ENCODE measurements at regions not wholly inside any gene's neighbourhood (a gene's known extent, or its start where the extent isn't known, plus 50 kb on each side); places are given as distances from the start of the nearest gene placed in this dataset.

DNA sequence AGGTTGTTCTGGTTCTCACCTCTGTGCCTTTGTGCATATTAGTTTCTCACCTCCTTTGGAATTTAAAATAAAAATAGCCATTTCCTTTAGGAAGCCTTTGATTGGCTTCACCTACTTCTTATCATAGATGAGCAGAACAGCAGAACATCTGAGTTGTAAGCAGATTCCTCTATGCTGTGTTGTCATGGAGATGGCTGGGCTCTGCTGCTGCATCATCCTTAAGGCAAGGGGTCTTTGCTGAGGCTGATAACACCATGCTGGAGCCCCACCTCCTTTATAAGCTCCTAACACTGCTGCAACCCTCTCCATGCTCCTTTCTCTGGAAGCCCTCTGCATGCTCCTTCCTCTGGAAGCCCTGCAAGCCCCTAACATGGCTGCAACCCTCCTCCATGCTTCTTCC lies 276.5 kb upstream of the TCF21 start:
- Mint-ChIP-seq H3K27me3 (peaks cover 0 to 6% of the 10 kb centered on the region in 2 donors), H3K4me3 (no peak overlapping the region), H3K27ac (no peak overlapping the region), H3K36me3 (no peaks in the 10 kb centered on the region), H3K4me1 (no peaks in the 10 kb centered on the region), H3K9me3 (peaks cover 4 to 5% of the 10 kb centered on the region in 2 donors)
- DNase-seq (no peak), ATAC-seq (replicated peaks) (no peak)

DNA sequence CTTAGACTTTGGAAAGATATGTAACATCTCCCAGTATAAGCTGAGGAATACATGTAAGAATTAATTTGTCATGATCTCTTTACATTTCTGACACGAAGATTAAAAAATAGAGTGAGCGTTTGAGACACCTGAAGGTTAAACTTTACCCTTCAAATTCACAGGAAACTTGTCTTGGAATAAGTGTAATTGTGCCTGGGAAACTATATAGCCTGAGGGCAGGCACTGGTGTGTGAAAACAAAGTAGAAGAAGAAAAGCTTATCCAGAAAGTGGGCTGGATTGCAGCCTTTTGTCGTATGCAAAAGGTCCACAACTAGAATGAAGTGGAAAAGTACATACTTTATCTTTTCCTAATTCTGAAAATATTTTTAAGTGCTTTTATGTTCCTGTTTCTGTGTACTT lies 275.7 kb upstream of the TCF21 start:
- Mint-ChIP-seq H3K27ac (no peak overlapping the region), H3K9me3 (peaks cover 4 to 7% of the 10 kb centered on the region in 2 donors), H3K4me3 (no peak overlapping the region), H3K4me1 (no peaks in the 10 kb centered on the region), H3K36me3 (no peaks in the 10 kb centered on the region), H3K27me3 (peaks cover 0 to 6% of the 10 kb centered on the region in 2 donors)
- DNase-seq (no peak), ATAC-seq (replicated peaks) (no peak)

DNA sequence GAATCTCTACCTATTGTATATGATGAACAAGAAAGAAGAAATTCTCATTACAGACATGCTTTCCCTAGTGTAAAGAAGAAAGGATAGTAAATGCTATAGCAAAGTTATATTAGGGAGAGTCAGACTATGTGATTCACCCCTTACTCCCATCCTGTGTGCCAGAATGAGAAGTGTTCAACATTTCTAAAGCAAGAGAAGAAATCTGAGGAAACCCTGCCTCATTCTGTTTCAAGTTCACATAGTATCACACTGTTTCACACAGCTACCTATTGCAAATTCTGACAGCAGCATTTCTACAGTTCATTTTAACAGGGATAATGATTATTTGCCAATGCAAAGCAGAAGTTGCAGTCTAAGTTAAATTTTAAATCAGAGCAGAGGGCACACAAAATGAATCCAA lies 267.2 kb upstream of the TCF21 start:
- ATAC-seq (replicated peaks) (no peak), DNase-seq (no peak)
- Mint-ChIP-seq H3K9me3 (peaks cover 3 to 7% of the 10 kb centered on the region in 2 donors), H3K27ac (no peak overlapping the region), H3K4me1 (no peaks in the 10 kb centered on the region), H3K4me3 (no peak overlapping the region), H3K27me3 (no peaks in the 10 kb centered on the region), H3K36me3 (no peaks in the 10 kb centered on the region)

DNA sequence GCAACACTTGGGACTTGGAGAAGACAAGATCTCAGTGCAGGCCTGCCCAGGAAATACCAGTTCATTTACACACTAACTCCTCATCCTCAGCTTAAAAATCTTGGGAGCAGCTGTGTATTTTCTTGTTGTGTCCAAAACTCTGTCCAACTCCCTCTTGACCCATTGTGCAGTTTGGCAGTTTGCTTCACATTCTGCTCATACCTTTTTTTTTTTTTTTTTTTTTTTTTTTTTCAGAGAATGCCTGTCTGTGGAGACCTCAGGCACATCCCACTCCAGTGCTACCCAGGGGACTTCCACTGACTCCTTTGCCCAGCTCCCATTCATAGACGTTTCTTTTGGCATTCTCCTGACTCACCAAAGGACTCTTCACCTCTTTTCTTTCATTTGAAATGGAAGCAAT lies 265.8 kb upstream of the TCF21 start:
- peaks cover 0 to 3% of the 10 kb centered on the region in 2 donors for H3K9me3 Mint-ChIP-seq
- no peak for DNase-seq
- H3K4me3 Mint-ChIP-seq, result no peak overlapping the region
- no peak overlapping the region for H3K27ac Mint-ChIP-seq
- H3K36me3 Mint-ChIP-seq, result no peaks in the 10 kb centered on the region
- no peak for ATAC-seq (replicated peaks)
- H3K27me3 Mint-ChIP-seq, result no peaks in the 10 kb centered on the region
- H3K4me1 Mint-ChIP-seq, result no peaks in the 10 kb centered on the region

DNA sequence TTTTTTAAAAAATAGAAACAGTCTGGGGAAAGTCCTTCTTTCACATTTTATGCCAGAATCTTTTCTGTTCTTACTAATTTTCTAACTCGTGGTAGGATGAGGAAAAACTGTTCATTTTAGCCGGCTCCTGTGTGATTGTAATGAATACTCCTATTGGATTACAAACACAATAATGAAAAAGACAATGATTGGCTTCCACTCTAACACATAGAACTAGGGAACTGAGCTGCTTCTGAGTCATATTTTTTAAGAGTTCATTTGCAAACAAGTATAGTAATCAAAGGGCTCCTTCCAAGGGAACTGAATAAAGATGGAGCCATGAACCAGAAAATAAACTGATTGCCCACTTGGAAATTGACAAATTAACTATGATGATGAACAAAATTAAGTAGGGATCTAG lies 265.3 kb upstream of the TCF21 start:
- ATAC-seq (replicated peaks), result no peak
- no peak for DNase-seq
- H3K27me3 Mint-ChIP-seq, result no peaks in the 10 kb centered on the region
- H3K27ac Mint-ChIP-seq, result no peak overlapping the region
- no peaks in the 10 kb centered on the region for H3K4me1 Mint-ChIP-seq
- H3K4me3 Mint-ChIP-seq, result no peak overlapping the region
- H3K36me3 Mint-ChIP-seq, result no peaks in the 10 kb centered on the region
- peaks cover 0 to 3% of the 10 kb centered on the region in 2 donors for H3K9me3 Mint-ChIP-seq

DNA sequence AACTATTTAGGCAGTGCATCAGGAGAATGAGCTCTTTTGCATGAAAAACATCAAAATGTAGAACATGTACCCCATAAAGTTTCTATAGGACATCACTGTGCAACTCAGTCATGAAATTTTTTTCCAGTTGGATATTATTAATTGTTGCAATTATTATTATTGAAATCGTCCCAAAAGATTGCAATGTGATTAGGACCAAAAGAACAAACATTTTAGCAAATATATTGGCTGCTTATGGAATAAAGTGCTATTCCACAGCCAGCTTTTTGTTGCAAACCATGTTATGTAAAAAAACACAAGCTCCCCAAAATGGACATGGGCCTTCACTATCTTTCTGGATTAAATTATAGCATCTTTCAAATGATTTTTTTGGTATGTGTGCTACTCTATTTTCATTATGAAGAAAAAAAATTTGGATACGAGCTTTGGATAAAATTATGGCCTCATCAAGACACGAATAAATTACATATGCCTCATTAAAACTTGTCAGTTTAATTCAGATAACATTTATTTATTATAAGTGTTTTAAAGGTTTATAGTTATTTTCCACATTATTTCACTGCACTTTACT lies 262.7 kb upstream of the TCF21 start:
- DNase-seq (no peak), ATAC-seq (replicated peaks) (no peak)
- Mint-ChIP-seq H3K36me3 (no peaks in the 10 kb centered on the region), H3K27me3 (no peaks in the 10 kb centered on the region), H3K4me3 (no peak overlapping the region), H3K27ac (no peak overlapping the region), H3K9me3 (no peaks in the 10 kb centered on the region), H3K4me1 (no peaks in the 10 kb centered on the region)

DNA sequence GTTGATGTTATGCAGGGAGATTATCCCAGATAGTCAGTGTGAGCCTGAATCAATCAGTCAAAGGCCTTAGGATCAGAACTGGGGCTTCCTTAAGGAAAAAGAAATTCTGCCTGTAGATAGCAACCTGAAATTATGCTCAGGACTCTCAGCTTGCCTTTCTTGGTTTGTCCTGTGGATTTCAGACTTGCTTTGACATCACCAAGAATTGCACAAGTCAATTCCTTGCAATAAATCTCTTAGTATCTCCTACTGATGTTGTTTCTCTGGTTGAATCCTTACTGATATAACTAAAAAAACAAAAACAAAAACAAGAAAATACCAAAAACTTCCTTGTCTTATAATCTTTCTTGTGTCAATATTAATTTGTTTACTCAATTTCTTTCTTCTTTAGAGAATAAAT lies 258.9 kb upstream of the TCF21 start:
- Mint-ChIP-seq H3K27me3 (no peaks in the 10 kb centered on the region), H3K27ac (no peak overlapping the region), H3K4me3 (no peak overlapping the region), H3K9me3 (no peaks in the 10 kb centered on the region), H3K4me1 (no peaks in the 10 kb centered on the region), H3K36me3 (no peaks in the 10 kb centered on the region)
- DNase-seq (no peak), ATAC-seq (replicated peaks) (no peak)

DNA sequence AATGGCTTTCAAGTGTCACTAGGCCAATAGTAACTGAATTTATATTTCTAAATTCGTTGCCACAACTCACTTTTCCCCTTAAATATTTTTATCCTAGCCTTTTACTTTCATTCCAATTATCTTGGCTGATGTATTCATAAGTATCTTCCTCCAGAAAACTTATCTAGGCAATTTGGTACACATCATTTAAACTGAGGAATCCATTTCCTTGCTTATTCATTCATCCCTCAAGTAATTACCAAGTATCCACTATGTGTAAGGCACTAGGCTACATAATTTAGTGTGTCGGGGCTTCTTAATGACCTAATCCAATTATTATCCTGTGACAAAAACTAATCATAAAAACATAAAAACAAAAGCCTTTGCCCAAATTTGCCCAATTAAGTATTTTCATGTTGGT lies 258.3 kb upstream of the TCF21 start:
- DNase-seq (no peak), ATAC-seq (replicated peaks) (no peak)
- no peak overlapping the region for H3K27ac Mint-ChIP-seq
- H3K4me3 Mint-ChIP-seq, result no peak overlapping the region
- no peaks in the 10 kb centered on the region for H3K36me3 Mint-ChIP-seq
- no peaks in the 10 kb centered on the region for H3K4me1 Mint-ChIP-seq
- no peaks in the 10 kb centered on the region for H3K9me3 Mint-ChIP-seq
- no peaks in the 10 kb centered on the region for H3K27me3 Mint-ChIP-seq

DNA sequence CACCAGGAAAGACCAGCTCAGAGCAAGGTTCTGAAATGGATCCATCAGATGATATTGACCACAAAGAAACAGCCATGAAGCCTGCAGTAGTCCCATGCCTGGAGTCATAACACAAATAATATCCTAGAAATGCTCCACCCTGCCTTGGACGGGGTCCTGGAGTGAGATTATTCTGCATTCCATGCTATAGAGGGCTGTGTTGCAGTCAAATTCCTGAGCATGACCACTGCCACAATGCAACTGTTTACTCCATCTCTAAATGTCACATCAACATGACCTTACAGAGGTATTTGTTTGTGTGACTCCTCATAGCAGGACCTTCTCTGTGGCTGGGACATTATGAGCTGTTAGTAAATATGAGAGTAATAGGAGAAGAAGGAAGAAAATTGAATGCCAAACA lies 257.5 kb upstream of the TCF21 start:
- H3K4me1 Mint-ChIP-seq, result no peaks in the 10 kb centered on the region
- no peak for DNase-seq
- no peak overlapping the region for H3K27ac Mint-ChIP-seq

DNA sequence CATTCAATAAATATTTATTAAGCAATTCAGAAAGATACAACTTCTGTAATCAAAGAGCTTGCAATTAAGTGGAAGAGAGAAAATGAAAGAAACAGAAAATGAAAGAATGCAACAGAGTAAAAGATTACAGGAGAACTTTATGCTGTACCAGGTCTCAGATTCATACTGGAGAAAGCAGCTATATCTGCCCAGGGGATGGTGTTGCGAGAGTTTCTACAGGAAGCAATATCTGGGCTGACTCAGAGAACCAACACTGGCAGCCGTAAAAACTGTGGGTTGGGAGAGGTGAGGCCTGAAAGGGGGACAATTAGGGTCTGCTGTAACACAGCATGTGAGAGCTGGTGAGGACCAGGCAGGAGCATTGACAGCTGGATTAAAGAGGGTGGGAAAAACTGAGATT lies 256.7 kb upstream of the TCF21 start:
- Mint-ChIP-seq H3K4me3 (no peak overlapping the region), H3K9me3 (no peaks in the 10 kb centered on the region), H3K4me1 (no peaks in the 10 kb centered on the region), H3K27ac (no peak overlapping the region), H3K27me3 (no peaks in the 10 kb centered on the region), H3K36me3 (no peaks in the 10 kb centered on the region)
- ATAC-seq (replicated peaks), result no peak
- no peak for DNase-seq

More for the DNA sequence above, 257.5 kb upstream of the TCF21 start:
- H3K4me3 Mint-ChIP-seq, result no peak overlapping the region
- no peaks in the 10 kb centered on the region for H3K9me3 Mint-ChIP-seq
- ATAC-seq (replicated peaks), result no peak
- H3K27me3 Mint-ChIP-seq, result no peaks in the 10 kb centered on the region
- no peaks in the 10 kb centered on the region for H3K36me3 Mint-ChIP-seq

DNA sequence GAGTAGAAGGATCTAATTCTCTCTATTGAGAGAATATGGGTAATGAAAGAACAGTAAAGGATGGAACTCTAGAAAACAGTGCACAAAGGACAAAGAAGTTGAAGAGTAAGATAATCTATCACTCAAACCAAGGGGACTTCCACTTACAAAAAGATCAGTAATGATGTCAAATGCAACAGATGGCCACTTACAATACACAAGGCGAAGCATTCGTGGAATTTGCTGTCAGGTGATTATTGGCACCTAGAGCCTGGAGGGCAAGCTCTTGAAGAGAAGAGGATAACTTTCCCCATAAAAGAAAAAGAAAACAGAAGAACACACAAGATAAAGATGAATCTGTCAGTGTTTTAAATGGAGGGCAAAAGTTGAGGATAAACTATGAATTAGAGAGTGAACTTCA lies 256.0 kb upstream of the TCF21 start:
- Mint-ChIP-seq H3K27me3 (no peaks in the 10 kb centered on the region), H3K4me3 (no peak overlapping the region), H3K4me1 (no peaks in the 10 kb centered on the region), H3K9me3 (no peaks in the 10 kb centered on the region), H3K36me3 (no peaks in the 10 kb centered on the region), H3K27ac (no peak overlapping the region)
- no peak for ATAC-seq (replicated peaks)
- no peak for DNase-seq

DNA sequence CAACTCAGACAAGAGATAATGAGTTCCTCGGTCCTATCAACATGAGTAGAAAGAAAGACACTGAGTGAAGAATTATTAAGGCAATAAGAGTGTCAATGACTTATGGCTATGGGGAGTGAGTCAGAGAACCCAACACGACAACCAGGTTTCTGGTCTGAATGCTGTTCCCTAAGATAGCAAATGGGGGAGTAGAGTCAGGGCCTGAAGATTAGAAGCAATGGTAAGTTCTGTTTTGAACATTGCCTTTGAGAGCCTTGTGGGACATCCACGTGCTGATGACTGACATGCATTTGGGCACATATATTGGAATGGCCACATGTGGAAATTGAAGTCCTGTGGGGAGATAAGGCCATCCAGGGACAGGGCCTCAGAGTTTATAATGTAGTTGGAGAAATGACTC lies 254.4 kb upstream of the TCF21 start:
- H3K36me3 Mint-ChIP-seq, result no peaks in the 10 kb centered on the region

DNA sequence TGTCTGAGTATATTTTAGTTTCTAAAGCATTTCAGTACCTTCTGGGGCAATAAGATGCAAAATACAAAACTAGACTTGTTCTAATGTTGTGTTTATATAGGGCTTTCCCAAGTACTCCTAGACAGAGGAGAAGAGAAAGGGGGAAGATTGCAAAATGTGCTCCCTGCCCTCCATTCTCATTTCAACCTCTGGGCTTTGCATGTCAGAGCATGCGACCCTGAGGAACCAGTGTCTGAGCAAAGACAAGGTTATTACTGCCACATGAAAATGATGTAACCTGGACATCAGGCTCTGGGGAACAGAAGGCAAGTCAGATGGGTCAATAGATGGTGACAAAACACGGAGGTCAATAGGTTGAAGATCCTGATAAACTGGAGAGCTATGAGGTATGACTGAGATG lies 253.5 kb upstream of the TCF21 start:
- DNase-seq (no peak), ATAC-seq (replicated peaks) (no peak)
- Mint-ChIP-seq H3K4me3 (no peak overlapping the region), H3K4me1 (no peaks in the 10 kb centered on the region), H3K9me3 (peaks cover 6 to 7% of the 10 kb centered on the region in 2 donors), H3K36me3 (no peaks in the 10 kb centered on the region), H3K27ac (no peak overlapping the region), H3K27me3 (no peaks in the 10 kb centered on the region)

More for the DNA sequence above, 254.4 kb upstream of the TCF21 start:
- Mint-ChIP-seq H3K4me1 (no peaks in the 10 kb centered on the region), H3K4me3 (no peak overlapping the region), H3K9me3 (peaks cover 3 to 7% of the 10 kb centered on the region in 2 donors), H3K27ac (no peak overlapping the region), H3K27me3 (no peaks in the 10 kb centered on the region)
- ATAC-seq (replicated peaks), result no peak
- DNase-seq, result no peak

DNA sequence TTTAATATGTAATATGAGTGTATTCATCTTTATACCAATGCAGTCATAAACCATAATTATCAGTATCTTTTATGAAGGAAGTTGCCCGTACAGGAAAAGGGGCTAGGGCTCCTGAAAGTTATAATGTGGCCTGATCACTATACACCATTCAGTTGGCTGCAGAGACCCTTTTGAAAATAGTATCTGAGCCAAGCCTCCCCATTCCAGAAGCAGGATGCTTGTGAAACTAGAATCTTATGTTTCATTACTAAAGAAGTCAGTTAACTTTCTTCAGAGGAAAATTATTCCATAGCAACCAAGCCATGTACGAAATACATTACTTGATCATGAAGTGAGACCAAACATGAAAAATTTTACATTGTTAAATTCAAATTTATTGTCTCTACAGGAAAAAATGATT lies 251.5 kb upstream of the TCF21 start:
- Mint-ChIP-seq H3K4me3 (no peak overlapping the region), H3K4me1 (no peaks in the 10 kb centered on the region), H3K9me3 (peaks cover 6 to 7% of the 10 kb centered on the region in 2 donors), H3K27ac (no peak overlapping the region), H3K27me3 (no peaks in the 10 kb centered on the region), H3K36me3 (no peaks in the 10 kb centered on the region)
- DNase-seq (no peak), ATAC-seq (replicated peaks) (no peak)

DNA sequence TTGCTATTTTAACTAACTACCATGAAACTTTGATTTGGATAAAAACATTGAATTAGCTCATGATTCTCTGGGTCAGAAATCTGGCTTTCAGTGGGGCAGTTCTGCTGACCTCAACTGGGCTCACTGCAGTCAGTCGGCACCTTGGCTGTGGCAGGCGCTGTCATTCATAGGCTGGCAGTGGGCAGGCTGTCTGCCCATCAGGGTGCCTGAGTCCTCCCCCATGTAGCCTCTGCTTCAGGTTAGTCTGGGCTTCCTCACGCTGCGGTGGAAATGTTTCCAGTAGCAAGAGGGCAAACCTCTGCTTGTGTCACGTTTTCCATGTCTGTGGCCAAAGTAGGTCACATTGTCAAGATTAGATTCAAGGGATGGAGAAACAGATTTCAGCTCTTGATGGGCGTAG lies 251.0 kb upstream of the TCF21 start:
- H3K27ac Mint-ChIP-seq, result no peak overlapping the region
- DNase-seq (no peak), ATAC-seq (replicated peaks) (no peak)
- no peaks in the 10 kb centered on the region for H3K27me3 Mint-ChIP-seq
- H3K9me3 Mint-ChIP-seq, result peaks cover 6 to 7% of the 10 kb centered on the region in 2 donors
- no peak overlapping the region for H3K4me3 Mint-ChIP-seq
- no peaks in the 10 kb centered on the region for H3K4me1 Mint-ChIP-seq
- H3K36me3 Mint-ChIP-seq, result no peaks in the 10 kb centered on the region

DNA sequence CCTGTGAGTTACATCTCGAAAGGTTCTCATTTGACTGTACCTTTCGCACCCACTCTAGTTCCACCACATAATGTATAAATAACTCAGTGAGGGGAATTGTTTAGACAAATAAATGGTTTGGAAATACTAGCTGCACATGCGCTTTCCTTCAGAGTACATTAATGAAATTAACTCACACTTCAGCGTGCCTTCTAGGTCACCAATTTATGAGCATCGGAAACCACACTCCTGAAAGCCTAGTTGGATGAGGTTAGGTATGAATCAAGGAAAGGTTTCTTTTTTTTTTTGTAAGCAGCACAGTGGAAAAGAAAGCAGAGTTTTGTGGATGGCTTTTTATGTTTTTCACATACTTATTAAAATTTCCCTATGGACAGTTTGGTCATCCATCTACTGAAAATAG lies 247.8 kb upstream of the TCF21 start:
- DNase-seq (no peak), ATAC-seq (replicated peaks) (no peak)
- Mint-ChIP-seq H3K27me3 (no peaks in the 10 kb centered on the region), H3K9me3 (peaks cover 6 to 7% of the 10 kb centered on the region in 2 donors), H3K36me3 (no peaks in the 10 kb centered on the region), H3K4me1 (no peaks in the 10 kb centered on the region), H3K27ac (no peak overlapping the region), H3K4me3 (no peak overlapping the region)
